ENCODE measurements at regions not wholly inside any gene's neighbourhood (a gene's known extent, or its start where the extent isn't known, plus 50 kb on each side); places are given as distances from the start of the nearest gene placed in this dataset.

DNA sequence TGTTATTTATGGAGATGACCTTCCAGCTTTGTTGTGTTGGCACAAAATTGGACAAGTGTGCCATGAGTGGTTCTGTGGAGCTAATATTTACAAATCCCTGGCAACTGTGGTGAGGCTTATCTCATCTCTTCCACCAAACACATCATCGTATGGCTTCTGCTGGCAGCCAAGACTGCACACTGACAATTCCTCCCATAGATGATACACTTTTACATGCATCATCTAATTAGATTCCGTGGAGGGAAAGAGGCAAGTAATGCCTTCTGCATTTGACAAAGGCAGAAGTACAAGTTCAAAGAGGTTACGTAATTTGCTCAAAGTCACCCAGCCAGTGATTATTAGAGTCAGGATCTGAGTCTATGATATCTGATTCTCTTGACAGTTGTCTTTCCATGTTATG, 62.7 kb upstream of the KIRREL3 start:
- TF ChIP-seq NRF1 (conservative IDR thresholded peaks at IDR 0.05; ENCODE audit: low read depth, low read length) (no peak), NFYB (IDR thresholded peaks at IDR 0.05; ENCODE audit: insufficient read depth, low read depth, low read length) (no peak), CHD4 (IDR thresholded peaks at IDR 0.05) (no peak), SMAD1 (IDR thresholded peaks at IDR 0.05; ENCODE audit: low read depth, partially characterized antibody) (no peak), SMC3 (IDR thresholded peaks at IDR 0.05; ENCODE audit: borderline replicate concordance, low read length) (no peak), STAT1 (conservative IDR thresholded peaks at IDR 0.05) (no peak), CBFB (IDR thresholded peaks at IDR 0.05; ENCODE audit: low read depth) (no peak), MXI1 (IDR thresholded peaks at IDR 0.05; ENCODE audit: low read depth, low read length) (no peak)
- TF ChIP-seq, protein P1, sequence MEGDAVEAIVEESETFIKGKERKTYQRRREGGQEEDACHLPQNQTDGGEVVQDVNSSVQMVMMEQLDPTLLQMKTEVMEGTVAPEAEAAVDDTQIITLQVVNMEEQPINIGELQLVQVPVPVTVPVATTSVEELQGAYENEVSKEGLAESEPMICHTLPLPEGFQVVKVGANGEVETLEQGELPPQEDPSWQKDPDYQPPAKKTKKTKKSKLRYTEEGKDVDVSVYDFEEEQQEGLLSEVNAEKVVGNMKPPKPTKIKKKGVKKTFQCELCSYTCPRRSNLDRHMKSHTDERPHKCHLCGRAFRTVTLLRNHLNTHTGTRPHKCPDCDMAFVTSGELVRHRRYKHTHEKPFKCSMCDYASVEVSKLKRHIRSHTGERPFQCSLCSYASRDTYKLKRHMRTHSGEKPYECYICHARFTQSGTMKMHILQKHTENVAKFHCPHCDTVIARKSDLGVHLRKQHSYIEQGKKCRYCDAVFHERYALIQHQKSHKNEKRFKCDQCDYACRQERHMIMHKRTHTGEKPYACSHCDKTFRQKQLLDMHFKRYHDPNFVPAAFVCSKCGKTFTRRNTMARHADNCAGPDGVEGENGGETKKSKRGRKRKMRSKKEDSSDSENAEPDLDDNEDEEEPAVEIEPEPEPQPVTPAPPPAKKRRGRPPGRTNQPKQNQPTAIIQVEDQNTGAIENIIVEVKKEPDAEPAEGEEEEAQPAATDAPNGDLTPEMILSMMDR (IDR thresholded peaks at IDR 0.05 in 2 of 3, conservative IDR thresholded peaks at IDR 0.05 in 1 of 3; ENCODE audit: control insufficient read depth in 2 of 3, extremely low read depth in 1 of 3, insufficient read depth in 1 of 3, low read depth in 3 of 3, low read length in 3 of 3): no peak
- TF ChIP-seq, protein P2, sequence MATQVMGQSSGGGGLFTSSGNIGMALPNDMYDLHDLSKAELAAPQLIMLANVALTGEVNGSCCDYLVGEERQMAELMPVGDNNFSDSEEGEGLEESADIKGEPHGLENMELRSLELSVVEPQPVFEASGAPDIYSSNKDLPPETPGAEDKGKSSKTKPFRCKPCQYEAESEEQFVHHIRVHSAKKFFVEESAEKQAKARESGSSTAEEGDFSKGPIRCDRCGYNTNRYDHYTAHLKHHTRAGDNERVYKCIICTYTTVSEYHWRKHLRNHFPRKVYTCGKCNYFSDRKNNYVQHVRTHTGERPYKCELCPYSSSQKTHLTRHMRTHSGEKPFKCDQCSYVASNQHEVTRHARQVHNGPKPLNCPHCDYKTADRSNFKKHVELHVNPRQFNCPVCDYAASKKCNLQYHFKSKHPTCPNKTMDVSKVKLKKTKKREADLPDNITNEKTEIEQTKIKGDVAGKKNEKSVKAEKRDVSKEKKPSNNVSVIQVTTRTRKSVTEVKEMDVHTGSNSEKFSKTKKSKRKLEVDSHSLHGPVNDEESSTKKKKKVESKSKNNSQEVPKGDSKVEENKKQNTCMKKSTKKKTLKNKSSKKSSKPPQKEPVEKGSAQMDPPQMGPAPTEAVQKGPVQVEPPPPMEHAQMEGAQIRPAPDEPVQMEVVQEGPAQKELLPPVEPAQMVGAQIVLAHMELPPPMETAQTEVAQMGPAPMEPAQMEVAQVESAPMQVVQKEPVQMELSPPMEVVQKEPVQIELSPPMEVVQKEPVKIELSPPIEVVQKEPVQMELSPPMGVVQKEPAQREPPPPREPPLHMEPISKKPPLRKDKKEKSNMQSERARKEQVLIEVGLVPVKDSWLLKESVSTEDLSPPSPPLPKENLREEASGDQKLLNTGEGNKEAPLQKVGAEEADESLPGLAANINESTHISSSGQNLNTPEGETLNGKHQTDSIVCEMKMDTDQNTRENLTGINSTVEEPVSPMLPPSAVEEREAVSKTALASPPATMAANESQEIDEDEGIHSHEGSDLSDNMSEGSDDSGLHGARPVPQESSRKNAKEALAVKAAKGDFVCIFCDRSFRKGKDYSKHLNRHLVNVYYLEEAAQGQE (IDR thresholded peaks at IDR 0.05; ENCODE audit: low read depth, low read length): no peak
- TF ChIP-seq, protein P3, sequence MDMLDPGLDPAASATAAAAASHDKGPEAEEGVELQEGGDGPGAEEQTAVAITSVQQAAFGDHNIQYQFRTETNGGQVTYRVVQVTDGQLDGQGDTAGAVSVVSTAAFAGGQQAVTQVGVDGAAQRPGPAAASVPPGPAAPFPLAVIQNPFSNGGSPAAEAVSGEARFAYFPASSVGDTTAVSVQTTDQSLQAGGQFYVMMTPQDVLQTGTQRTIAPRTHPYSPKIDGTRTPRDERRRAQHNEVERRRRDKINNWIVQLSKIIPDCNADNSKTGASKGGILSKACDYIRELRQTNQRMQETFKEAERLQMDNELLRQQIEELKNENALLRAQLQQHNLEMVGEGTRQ (IDR thresholded peaks at IDR 0.05; ENCODE audit: borderline replicate concordance, low read depth, low read length): no peak

All from GM12878 (cell line).